HG02798 (cell line): ENCODE measurements at regions not wholly inside any gene's neighbourhood (a gene's known extent, or its start where the extent isn't known, plus 50 kb on each side); places are given as distances from the start of the nearest gene placed in this dataset.
"Not testable (repeated sequence)": the region's sequence is repeated elsewhere in the genome, so short reads cannot be mapped to it uniquely, and the experiment has no call there.

Source experiments
- ATAC-seq: cut with Tn5 transposase; IDR thresholded peaks from one replicate; pipeline ENCODE4 v1.9.1; 2021; ENCODE audit warnings: mild to moderate bottlenecking; ENCODE audit not compliant: unreplicated experiment, poor library complexity

DNA sequence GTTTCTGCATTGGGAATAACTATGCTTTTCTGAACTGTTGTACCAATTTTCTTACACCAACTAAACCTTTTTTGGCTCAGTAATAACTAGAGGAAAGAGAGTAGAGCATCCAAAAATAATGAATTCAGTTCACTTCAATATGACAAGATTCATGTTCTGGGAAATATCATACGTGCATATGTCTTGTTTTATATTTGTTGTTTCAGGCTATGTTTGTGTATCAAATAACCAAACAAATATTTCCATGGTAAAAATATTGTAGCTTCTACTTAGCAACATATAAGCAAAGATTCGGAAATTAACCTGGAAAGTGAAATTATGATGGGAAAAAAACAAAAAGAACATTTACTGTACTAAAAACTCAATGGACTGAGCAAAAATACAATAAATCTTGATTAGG is 503.2 kb downstream of the TMEM114 start:
- ATAC-seq: no peak

DNA sequence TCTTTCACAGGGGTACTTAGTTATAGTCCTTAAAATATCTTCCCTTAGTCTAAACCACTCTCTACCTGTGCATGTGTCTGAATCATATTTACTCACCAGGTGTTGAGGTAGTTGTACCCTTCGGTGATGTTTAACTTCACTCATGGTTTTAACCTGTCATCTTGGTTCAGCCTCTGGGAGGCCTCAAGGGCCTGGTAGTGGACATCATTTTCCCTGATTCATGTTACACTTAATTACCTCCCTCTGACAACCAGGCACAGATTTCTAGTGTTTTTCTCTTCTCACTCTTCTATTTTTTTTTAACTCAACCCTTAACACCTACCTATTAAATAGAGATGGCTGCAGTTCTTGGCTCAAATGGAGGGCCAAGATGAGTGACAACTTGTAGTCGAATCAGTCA is 505.4 kb downstream of the TMEM114 start:
- ATAC-seq: no peak

DNA sequence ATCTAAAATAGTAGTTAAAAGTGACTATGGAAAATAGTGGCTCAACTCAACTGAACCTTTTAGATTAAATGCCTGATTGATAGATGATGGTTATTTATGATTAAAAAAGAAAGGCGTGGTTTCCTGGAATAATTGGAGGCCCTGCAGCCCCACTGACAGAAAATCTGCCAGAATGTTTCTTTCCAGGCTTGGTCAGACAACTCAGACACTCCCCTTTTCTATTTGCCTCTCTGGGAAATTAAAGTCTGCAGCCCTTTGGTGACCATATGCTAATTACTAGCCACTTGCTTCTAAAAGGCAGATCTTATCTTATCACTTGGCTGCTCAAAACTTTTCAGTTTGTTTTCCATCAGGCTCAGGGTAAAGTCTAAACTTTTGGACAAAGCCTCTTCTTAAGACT is 506.0 kb downstream of the TMEM114 start:
- no peak for ATAC-seq

GRCh38 chr16:8083560-8083959 is 506.8 kb downstream of the TMEM114 start:
- ATAC-seq: no peak

DNA sequence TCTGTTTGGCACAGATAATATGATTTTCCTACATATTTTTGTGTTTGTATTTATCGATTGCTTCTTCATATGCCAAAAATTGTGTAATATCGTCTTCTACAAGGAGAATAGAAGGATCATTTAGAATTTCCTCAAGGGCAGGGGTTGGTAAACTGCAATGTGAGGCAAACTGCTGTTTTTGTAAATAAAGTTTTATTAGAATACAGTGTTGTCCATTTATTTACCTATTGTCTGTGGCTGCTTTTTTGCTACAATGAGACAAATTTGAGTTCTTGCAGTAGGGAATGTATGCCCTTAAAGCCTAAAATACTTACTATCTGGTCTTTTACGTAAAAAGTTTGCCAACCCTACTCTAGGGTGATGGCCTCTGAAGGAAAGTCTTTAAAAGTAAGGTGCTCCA is 509.5 kb downstream of the TMEM114 start:
- ATAC-seq: no peak

GRCh38 chr16:8075271-8075670 is 515.0 kb downstream of the TMEM114 start:
- ATAC-seq: no peak

- ATAC-seq: no peak
Observed at GRCh38 chr16:8070506-8070905, 519.8 kb downstream of the TMEM114 start.

GRCh38 chr16:8068225-8068624 is 522.1 kb downstream of the TMEM114 start:
- not testable (repeated sequence) for ATAC-seq

DNA sequence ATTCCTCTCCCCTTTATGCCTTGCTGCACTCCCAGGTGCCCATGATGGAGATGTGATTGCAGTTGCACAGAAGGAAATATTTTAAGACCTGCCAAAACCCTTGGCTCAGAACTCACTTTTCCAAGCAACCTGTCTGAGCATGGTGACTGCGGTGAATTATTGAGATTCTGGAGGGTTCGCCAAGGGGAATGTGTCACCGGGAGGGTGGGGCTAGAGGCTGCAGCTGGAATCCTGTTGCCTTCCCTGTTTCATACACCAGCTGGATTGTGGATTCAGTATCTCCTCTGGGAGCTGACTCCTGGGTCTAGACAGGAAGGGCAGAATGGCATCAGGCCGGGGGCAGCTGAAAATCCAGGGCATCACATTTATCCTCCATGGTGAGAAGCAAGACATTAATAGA is 527.2 kb downstream of the TMEM114 start:
- no peak for ATAC-seq

- ATAC-seq: no peak
Observed at GRCh38 chr16:8062677-8063076, 527.6 kb downstream of the TMEM114 start.

DNA sequence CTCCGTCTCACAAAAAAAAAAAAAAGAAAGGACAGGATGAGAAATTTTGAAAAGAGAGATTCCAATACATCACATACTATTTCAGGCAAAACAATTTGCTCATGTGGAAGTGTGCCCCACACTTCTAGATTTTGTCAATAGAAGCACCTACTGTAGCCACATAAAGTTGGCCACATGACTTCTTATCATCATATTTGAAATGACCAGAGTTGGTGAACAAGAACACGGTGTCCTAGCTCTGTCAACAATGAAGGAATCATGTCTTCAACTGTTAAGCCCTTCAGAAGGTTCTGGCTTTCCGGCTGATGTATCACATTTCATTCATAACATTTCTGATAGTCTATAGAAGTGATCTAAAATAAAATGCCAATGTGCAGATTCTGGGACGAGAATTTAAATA is 534.5 kb downstream of the TMEM114 start:
- no peak for ATAC-seq

GRCh38 chr16:8053437-8053836 is 536.9 kb downstream of the TMEM114 start:
- ATAC-seq: no peak

DNA sequence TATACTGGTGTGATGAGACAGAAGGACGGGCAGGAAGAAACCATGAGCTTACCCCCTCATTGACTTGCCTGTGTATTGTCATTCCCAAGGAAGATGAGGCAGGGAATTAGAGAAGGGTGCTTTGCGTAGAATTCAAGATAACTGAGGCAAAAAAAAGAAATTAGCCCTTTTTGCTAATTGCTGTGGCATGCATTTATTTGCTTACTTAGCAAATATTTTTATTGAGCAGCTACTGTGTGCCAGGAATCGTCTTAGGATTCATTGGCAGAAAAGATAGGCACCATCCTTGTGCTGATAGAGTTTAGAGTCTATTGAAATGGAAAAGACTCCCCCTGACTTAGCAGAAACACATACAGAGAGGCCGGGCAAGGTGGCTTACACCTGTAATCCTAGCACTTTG is 541.9 kb downstream of the TMEM114 start:
- no peak for ATAC-seq

DNA sequence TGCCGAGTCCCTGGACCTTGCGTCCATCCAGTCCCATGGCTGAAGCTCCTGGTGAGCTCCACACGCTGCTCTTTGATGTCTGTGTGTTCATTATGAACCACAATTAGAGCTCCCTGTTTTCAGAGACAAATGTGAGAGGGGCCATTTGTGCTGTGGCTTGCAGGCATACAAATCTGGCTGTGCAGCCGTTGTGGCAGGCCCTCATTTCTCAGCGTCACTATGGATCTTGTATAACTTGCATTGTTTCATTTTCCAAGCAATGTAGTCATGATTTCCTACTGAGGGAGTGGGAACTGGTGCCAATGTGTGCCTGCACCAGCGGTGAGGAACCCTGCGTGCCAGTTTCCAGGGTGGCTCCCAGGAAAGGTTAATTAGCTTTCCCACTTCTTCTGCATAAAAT is 542.6 kb downstream of the TMEM114 start:
- ATAC-seq: no peak

GRCh38 chr16:8044796-8045195 is 545.5 kb downstream of the TMEM114 start:
- no peak for ATAC-seq

DNA sequence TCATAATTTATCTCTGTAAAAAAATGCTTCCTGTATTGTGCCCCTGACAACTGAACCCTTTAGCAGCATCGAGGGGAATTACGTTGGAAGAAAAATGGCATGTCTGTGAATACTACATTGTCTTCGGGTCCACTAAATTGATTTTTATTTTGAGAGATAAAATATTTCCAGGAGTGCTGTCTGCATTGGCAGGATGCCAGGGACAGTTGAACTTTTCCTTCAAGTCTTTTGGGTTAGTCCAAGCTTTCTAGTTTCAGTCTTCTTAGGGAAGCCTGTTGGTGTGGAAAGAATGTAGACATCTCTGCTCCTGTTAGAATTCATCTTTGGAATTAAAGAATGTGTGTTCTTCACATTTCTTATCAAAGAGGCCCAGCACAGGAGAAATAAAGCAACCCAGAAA is 557.9 kb downstream of the TMEM114 start:
- ATAC-seq: no peak

- ATAC-seq: not testable (repeated sequence)
Observed at GRCh38 chr16:8030004-8030403, 560.3 kb downstream of the TMEM114 start.

- ATAC-seq: no peak
Observed at GRCh38 chr16:8026450-8026849, 563.9 kb downstream of the TMEM114 start.

GRCh38 chr16:8023326-8023725 is 567.0 kb downstream of the TMEM114 start:
- no peak for ATAC-seq

GRCh38 chr16:8005096-8005860 is 585.0 kb downstream of the TMEM114 start:
- ATAC-seq: no peak

GRCh38 chr16:7998789-7999453 is 591.4 kb downstream of the TMEM114 start:
- no peak for ATAC-seq

DNA sequence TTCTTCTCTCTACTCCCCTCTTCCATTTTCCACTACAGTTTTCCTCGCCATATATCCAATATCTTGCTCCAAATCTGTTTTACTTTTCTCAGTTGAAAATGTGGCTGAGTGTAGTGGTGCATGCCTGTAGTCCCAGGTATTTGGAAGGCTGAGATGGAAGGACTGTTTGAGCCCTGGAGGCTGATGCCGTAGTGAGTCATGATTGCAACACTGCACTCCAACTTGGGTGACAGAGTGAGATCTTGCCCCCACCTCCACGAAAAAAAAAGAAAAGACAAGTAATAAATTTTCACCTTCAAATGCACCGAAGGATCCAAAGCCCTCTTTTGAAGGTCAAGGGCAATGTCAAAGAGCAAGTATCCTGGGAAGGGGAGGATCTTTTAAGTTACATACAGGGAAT is 592.3 kb downstream of the TMEM114 start:
- no peak for ATAC-seq
